GM10248 (cell line): ENCODE measurements at regions not wholly inside any gene's neighbourhood (a gene's known extent, or its start where the extent isn't known, plus 50 kb on each side); places are given as distances from the start of the nearest gene placed in this dataset.

Source experiments
- CTCF ChIA-PET: fragments of 300-600 bp; sonication (Branson Sonifier 250); formaldehyde crosslinking; extraction: SDS; loops from one replicate; lab custom pipeline; 2021; ENCODE audit warnings: antibody characterized with exemption; lab: Yijun Ruan, JAX
- POLR2A ChIA-PET: fragments of 350-650 bp; sonication (Branson Sonifier 250); formaldehyde crosslinking; extraction: SDS; loops from one replicate; lab custom pipeline; 2020; ENCODE audit warnings: antibody characterized with exemption; lab: Yijun Ruan, JAX
- DNase-seq: peaks from one replicate; pipeline ENCODE4 v3.0.0; 2012; ENCODE audit errors: extremely low spot score
- CTCF ChIP-seq: IDR thresholded peaks from 2 replicates; pipeline ENCODE4 v1.5.1; 2012; ENCODE audit warnings: mild to moderate bottlenecking, low read depth; ENCODE audit errors: extremely low read depth, missing control alignments, control extremely low read depth

GRCh38 chr16:64478252-64478906 is 643.5 kb downstream of the CDH11 start:
- no peak for DNase-seq
- ChIA-PET POLR2A (no interaction called here), CTCF (no interaction called here)
- no peak for TF ChIP-seq CTCF

- POLR2A ChIA-PET: no interaction called here
- DNase-seq: no peak
- TF ChIP-seq CTCF: no peak
- CTCF ChIA-PET: no interaction called here
These were observed 646.1 kb downstream of the CDH11 start for GRCh38 chr16:64475627-64476351.

- POLR2A ChIA-PET: no interaction called here
- no peak for TF ChIP-seq CTCF
- no peak for DNase-seq
- CTCF ChIA-PET: no interaction called here
These were observed 650.9 kb downstream of the CDH11 start for GRCh38 chr16:64470916-64471315.

GRCh38 chr16:64469906-64470702 is 651.8 kb downstream of the CDH11 start:
- DNase-seq: no peak
- TF ChIP-seq CTCF: no peak
- POLR2A ChIA-PET: no interaction called here
- CTCF ChIA-PET: interaction anchor here (1.2 kb wide), 1 partner anchor 12 kb away, joined by 3 read pairs; no protein-coding TSS in a partner anchor

- CTCF ChIA-PET: interaction anchor here (1.2 kb wide), 1 partner anchor 13 kb away, joined by 3 read pairs; no protein-coding TSS in a partner anchor
- TF ChIP-seq CTCF: no peak
- DNase-seq: no peak
- POLR2A ChIA-PET: no interaction called here
These were observed 652.5 kb downstream of the CDH11 start for GRCh38 chr16:64469351-64469750.

GRCh38 chr16:64468515-64469090 is 653.3 kb downstream of the CDH11 start:
- DNase-seq: no peak
- no peak for TF ChIP-seq CTCF
- CTCF ChIA-PET: no interaction called here
- POLR2A ChIA-PET: no interaction called here
